K562 (cell line): ENCODE measurements at regions not wholly inside any gene's neighbourhood (a gene's known extent, or its start where the extent isn't known, plus 50 kb on each side); places are given as distances from the start of the nearest gene placed in this dataset.

Experiments used
- ATAC-seq: fragments of 200-7000 bp; cut with Tn5 transposase; 3 replicates; pipeline ENCODE4 v1.9.1; 2020; ENCODE audit warnings: moderate library complexity
- BruUV-seq: library from RNA; stranded (reverse); fragments of 400-500 nt; replicated peaks from 2 replicates; lab custom pipeline; 2021; lab: Mats Ljungman, UMichigan
- CTCF ChIA-PET: fragments of 300-600 bp; formaldehyde crosslinking; extraction: SDS; loops from one replicate; lab custom pipeline; 2021; ENCODE audit warnings: low intra/inter-chr PET ratio; lab: Yijun Ruan, JAX
- POLR2A ChIA-PET: fragments of 300-600, 350-650 bp; sonication (Branson Sonifier 250); formaldehyde crosslinking; extraction: SDS; loops from one replicate; lab custom pipeline; 2021; ENCODE audit warnings: antibody characterized with exemption, inconsistent platforms; lab: Yijun Ruan, JAX
- DNase-seq, 4 experiments: peaks; one replicate each; pipeline versions ENCODE4 v3.0.0 to v3.0.0-alpha.2; 2011 to 2018; ENCODE audit warnings: low spot score in 3 of 4, mixed read lengths in 3 of 4; ENCODE audit errors: extremely low read depth in 1 of 4
- FAIRE-seq: peaks from 2 replicates; lab custom pipeline; 2011; peaks lifted over from hg19 to GRCh38; lab: Jason Lieb, UNC
- H2AFZ ChIP-seq: 2 replicates; pipeline ENCODE4 v1.6.0; 2011; ENCODE audit warnings: low read depth, low read length, control low read depth, inconsistent platforms
- H3K27ac ChIP-seq: fragments of 200-600 bp; 3 replicates; pipeline ENCODE4 v1.8.0; 2011; ENCODE audit warnings: low read depth, mild to moderate bottlenecking, control low read depth, inconsistent platforms, low read length, moderate library complexity, mixed read lengths; ENCODE audit errors: extremely low read depth
- H3K27me3 ChIP-seq, 2 experiments: fragments of 300-600 bp in 1 of 2; 2 replicates in 1 of 2; 3 replicates in 1 of 2; pipeline versions ENCODE4 v1.6.0 to v1.8.0; 2011; ENCODE audit warnings: inconsistent platforms in 2 of 2, low read length in 2 of 2, mild to moderate bottlenecking in 1 of 2, mixed read lengths in 1 of 2, moderate library complexity in 1 of 2; ENCODE audit not compliant: control insufficient read depth in 2 of 2, insufficient read depth in 2 of 2
- H3K36me3 ChIP-seq: fragments of 300-600 bp; 3 replicates; pipeline ENCODE4 v1.8.0; 2011; ENCODE audit warnings: mild to moderate bottlenecking, low read length, inconsistent platforms; ENCODE audit not compliant: control insufficient read depth, insufficient read depth
- H3K4me1 ChIP-seq, 2 experiments: fragments of 200-600 bp in 1 of 2; replicated peaks in 1 of 2; 2 replicates in 1 of 2; 3 replicates in 1 of 2; pipeline versions ENCODE4 v1.5.1 to v1.8.0; 2011; ENCODE audit warnings: inconsistent platforms in 2 of 2, low read length in 2 of 2, mild to moderate bottlenecking in 1 of 2, mixed read lengths in 1 of 2, moderate library complexity in 1 of 2; ENCODE audit not compliant: control insufficient read depth in 2 of 2, insufficient read depth in 2 of 2
- H3K4me2 ChIP-seq: 2 replicates; pipeline ENCODE4 v1.6.1; 2011; ENCODE audit warnings: low read length, control low read depth, inconsistent platforms, mixed read lengths; ENCODE audit not compliant: insufficient read depth
- H3K4me3 ChIP-seq: fragments of 200-600 bp; sonication (generic), shearing (Covaris generic); 2 replicates; pipeline ENCODE4 v1.5.1; 2016; ENCODE audit warnings: control low read depth, inconsistent platforms
- H3K79me2 ChIP-seq: fragments of 200-600 bp; 3 replicates; pipeline ENCODE4 v1.8.0; 2011; ENCODE audit warnings: low read length, inconsistent platforms; ENCODE audit not compliant: control insufficient read depth, insufficient read depth
- H3K9ac ChIP-seq, 2 experiments: 2 replicates each; pipeline versions ENCODE4 v1.6.0 to v1.6.1; 2011; ENCODE audit warnings: low read depth in 2 of 2, low read length in 2 of 2, control low read depth in 1 of 2, inconsistent platforms in 1 of 2, mild to moderate bottlenecking in 1 of 2, mixed read lengths in 1 of 2; ENCODE audit not compliant: insufficient read depth in 1 of 2
- H3K9me1 ChIP-seq: one replicate; pipeline ENCODE4 v1.6.0; 2011; ENCODE audit warnings: inconsistent platforms, mild to moderate bottlenecking, low read length, moderate library complexity; ENCODE audit not compliant: control insufficient read depth, insufficient read depth
- H3K9me3 ChIP-seq: replicated peaks from 2 replicates; pipeline ENCODE4 v1.5.1; 2011; ENCODE audit warnings: low read depth, low read length, inconsistent platforms; ENCODE audit not compliant: control insufficient read depth, insufficient read depth
- H4K20me1 ChIP-seq: replicated peaks from 2 replicates; pipeline ENCODE4 v1.6.1; 2011; ENCODE audit warnings: low read length, inconsistent platforms, mixed read lengths; ENCODE audit not compliant: control insufficient read depth, insufficient read depth
- ARHGAP35 ChIP-seq: fragments of 450-650 bp; IDR thresholded peaks from 2 replicates; pipeline ENCODE4 v1.6.1; 2018; ENCODE audit not compliant: partially characterized antibody
- CBX8 ChIP-seq: fragments of 200-600 bp; sonication (generic); IDR thresholded peaks from 2 replicates; pipeline ENCODE4 v1.6.1; 2012; ENCODE audit warnings: borderline replicate concordance, mixed run types, low read depth, mild to moderate bottlenecking, moderate library complexity, mixed read lengths, low read length, control low read depth, inconsistent platforms; ENCODE audit not compliant: poor library complexity, severe bottlenecking; ENCODE audit errors: extremely low read depth
- FOXJ2 ChIP-seq: fragments of 200-800 bp; sonication (Bioruptor generic); IDR thresholded peaks from 2 replicates; pipeline ENCODE4 v1.6.1; 2016; ENCODE audit warnings: missing genetic modification characterization, missing compliant biosample characterization
- IRF2 ChIP-seq: sonication (generic); formaldehyde crosslinking; IDR thresholded peaks from 2 replicates; pipeline ENCODE4 v1.8.1; 2022; ENCODE audit warnings: mild to moderate bottlenecking, missing genetic modification reagents
- JUN ChIP-seq, 2 experiments: sonication (generic) in 1 of 2; formaldehyde crosslinking in 1 of 2; IDR thresholded peaks; 2 replicates each; pipeline versions ENCODE4 v1.6.1 to v1.8.0; 2012 to 2022; ENCODE audit warnings: borderline replicate concordance in 2 of 2, mild to moderate bottlenecking in 2 of 2, improper control_type of control experiment in 1 of 2, low read depth in 1 of 2, low read length in 1 of 2, missing genetic modification reagents in 1 of 2
- PCBP1 ChIP-seq: fragments of 200-400 bp; formaldehyde crosslinking; IDR thresholded peaks from 2 replicates; pipeline ENCODE4 v1.6.1; 2018; ENCODE audit warnings: mild to moderate bottlenecking, low read depth, low read length; ENCODE audit not compliant: poor library complexity, severe bottlenecking
- SREBF2 ChIP-seq: sonication (generic); formaldehyde crosslinking; IDR thresholded peaks from 2 replicates; pipeline ENCODE4 v1.4.0; 2020; ENCODE audit warnings: mild to moderate bottlenecking, missing genetic modification reagents
- SUPT5H ChIP-seq: fragments of 450-650 bp; IDR thresholded peaks from 2 replicates; pipeline ENCODE4 v1.6.1; 2016
- ZC3H11A ChIP-seq: IDR thresholded peaks from 2 replicates; pipeline ENCODE4 v1.6.1; 2012; ENCODE audit warnings: low read depth, low read length, improper control_type of control experiment
- ZFPM2 ChIP-seq: fragments of 250-450 bp; sonication (Bioruptor Pico); IDR thresholded peaks from 2 replicates; pipeline ENCODE4 v1.5.1; 2022; ENCODE audit warnings: mild to moderate bottlenecking
- ZKSCAN8 ChIP-seq: fragments of 200-800 bp; sonication (Bioruptor generic); IDR thresholded peaks from 2 replicates; pipeline ENCODE4 v1.6.1; 2016; ENCODE audit warnings: missing genetic modification characterization, missing compliant biosample characterization
- ZNF121 ChIP-seq: sonication (generic); formaldehyde crosslinking; conservative IDR thresholded peaks from 2 replicates; pipeline ENCODE4 v1.8.0; 2022; ENCODE audit warnings: missing genetic modification reagents
- ZNF197 ChIP-seq: fragments of 200-800 bp; sonication (Bioruptor generic); IDR thresholded peaks from 2 replicates; pipeline ENCODE4 v1.6.1; 2016; ENCODE audit warnings: low read depth, missing genetic modification characterization, missing compliant biosample characterization
- ZNF3 ChIP-seq: fragments of 250-450 bp; sonication (Bioruptor Pico); IDR thresholded peaks from 2 replicates; pipeline ENCODE4 v1.5.0; 2021; ENCODE audit warnings: mild to moderate bottlenecking, moderate library complexity
- WGBS: fragments of 100-300 bp; shearing (Covaris generic); methylation state at CpG from one replicate; pipeline ENCODE4 v1.1.6; 2016; ENCODE audit warnings: low coverage, mixed read lengths; ENCODE audit not compliant: insufficient coverage; ENCODE audit errors: missing lambda C conversion rate; 5-methylcytosine and 5-hydroxymethylcytosine counted together
- in situ Hi-C: fragments of 300-500 bp; cut with MboI; formaldehyde crosslinking; loops from 4 replicates; pipeline ENCODE4 v1.15.0; 2018; ENCODE audit warnings: inconsistent platforms, mixed read lengths
- intact Hi-C: fragments of 100-400 bp; cut with micrococcal nuclease; formaldehyde crosslinking; loops from 2 replicates; pipeline ENCODE4 v1.14.2; 2022
- TF ChIP-seq, protein P1 (sequence below): fragments of 450-650 bp; IDR thresholded peaks from 2 replicates; pipeline ENCODE4 v1.6.1; 2016; ENCODE audit warnings: mild to moderate bottlenecking
- TF ChIP-seq, protein P2 (sequence below): sonication (generic); formaldehyde crosslinking; IDR thresholded peaks from 2 replicates; pipeline ENCODE4 v1.8.0; 2023; ENCODE audit warnings: mild to moderate bottlenecking, missing genetic modification reagents
- TF ChIP-seq, protein P3 (sequence below): fragments of 150-350 bp; IDR thresholded peaks from 2 replicates; pipeline ENCODE4 v1.6.1; 2014; ENCODE audit warnings: low read depth, mild to moderate bottlenecking, low read length, borderline replicate concordance

DNA sequence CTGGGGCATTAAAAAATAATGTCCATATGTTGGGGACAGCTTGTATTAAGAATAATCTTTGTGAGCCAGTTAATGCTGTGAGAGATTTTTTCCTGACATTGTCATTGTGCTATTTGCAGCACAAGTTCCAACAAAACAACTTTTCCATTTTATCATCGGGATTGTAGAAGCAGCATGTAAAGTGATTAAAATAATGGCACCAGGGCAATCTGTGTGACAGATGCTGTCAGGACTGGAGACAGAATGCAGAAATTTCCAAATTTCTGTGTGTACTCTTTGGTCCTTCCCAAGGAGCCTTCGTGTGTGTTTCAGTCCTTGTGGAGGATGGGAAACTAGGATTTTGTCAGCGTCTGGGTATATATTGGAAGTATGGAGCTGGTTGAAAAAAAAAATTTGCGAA, 101.5 kb upstream of the LIMCH1 start:
- Histone ChIP-seq H3K9ac (no peak overlapping the region), H3K4me3 (no peak overlapping the region), H3K9me3 (no peaks in the 10 kb centered on the region), H3K4me2 (no peak overlapping the region), H3K4me1 (no peaks in the 10 kb centered on the region), H4K20me1 (no peaks in the 10 kb centered on the region), H3K79me2 (no peaks in the 10 kb centered on the region), H3K36me3 (no peaks in the 10 kb centered on the region), H3K27ac (no peak overlapping the region), H3K9me1 (no peaks in the 10 kb centered on the region), H3K27me3 (no peaks in the 10 kb centered on the region), H2AFZ (no peak overlapping the region)
- POLR2A ChIA-PET, result no interaction called here
- in situ Hi-C loops (no loop called here), intact Hi-C loops (no loop called here)
- FAIRE-seq (no peak), DNase-seq (no peak), ATAC-seq (no peak)
- BruUV-seq, result no TSS peak
- 0% methylated on average over 4 of the region's 4 CpGs for WGBS
- CTCF ChIA-PET, result no interaction called here
- no peak for TF ChIP-seq IRF2
- no peak for TF ChIP-seq ZNF121 (CRISPR knock-in tag)
- no peak for TF ChIP-seq ARHGAP35
- TF ChIP-seq FOXJ2, result no peak
- TF ChIP-seq, protein P1, sequence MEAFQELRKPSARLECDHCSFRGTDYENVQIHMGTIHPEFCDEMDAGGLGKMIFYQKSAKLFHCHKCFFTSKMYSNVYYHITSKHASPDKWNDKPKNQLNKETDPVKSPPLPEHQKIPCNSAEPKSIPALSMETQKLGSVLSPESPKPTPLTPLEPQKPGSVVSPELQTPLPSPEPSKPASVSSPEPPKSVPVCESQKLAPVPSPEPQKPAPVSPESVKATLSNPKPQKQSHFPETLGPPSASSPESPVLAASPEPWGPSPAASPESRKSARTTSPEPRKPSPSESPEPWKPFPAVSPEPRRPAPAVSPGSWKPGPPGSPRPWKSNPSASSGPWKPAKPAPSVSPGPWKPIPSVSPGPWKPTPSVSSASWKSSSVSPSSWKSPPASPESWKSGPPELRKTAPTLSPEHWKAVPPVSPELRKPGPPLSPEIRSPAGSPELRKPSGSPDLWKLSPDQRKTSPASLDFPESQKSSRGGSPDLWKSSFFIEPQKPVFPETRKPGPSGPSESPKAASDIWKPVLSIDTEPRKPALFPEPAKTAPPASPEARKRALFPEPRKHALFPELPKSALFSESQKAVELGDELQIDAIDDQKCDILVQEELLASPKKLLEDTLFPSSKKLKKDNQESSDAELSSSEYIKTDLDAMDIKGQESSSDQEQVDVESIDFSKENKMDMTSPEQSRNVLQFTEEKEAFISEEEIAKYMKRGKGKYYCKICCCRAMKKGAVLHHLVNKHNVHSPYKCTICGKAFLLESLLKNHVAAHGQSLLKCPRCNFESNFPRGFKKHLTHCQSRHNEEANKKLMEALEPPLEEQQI, result no peak
- TF ChIP-seq, protein P2, sequence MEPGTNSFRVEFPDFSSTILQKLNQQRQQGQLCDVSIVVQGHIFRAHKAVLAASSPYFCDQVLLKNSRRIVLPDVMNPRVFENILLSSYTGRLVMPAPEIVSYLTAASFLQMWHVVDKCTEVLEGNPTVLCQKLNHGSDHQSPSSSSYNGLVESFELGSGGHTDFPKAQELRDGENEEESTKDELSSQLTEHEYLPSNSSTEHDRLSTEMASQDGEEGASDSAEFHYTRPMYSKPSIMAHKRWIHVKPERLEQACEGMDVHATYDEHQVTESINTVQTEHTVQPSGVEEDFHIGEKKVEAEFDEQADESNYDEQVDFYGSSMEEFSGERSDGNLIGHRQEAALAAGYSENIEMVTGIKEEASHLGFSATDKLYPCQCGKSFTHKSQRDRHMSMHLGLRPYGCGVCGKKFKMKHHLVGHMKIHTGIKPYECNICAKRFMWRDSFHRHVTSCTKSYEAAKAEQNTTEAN, result no peak
- TF ChIP-seq SUPT5H, result no peak
- TF ChIP-seq PCBP1, result no peak
- no peak for TF ChIP-seq JUN (IDR thresholded peaks at IDR 0.05; ENCODE audit: borderline replicate concordance, low read depth, low read length)
- no peak for TF ChIP-seq JUN (CRISPR knock-in tag; IDR thresholded peaks at IDR 0.05; ENCODE audit: borderline replicate concordance)
- no peak for TF ChIP-seq SREBF2 (CRISPR knock-in tag)
- TF ChIP-seq ZKSCAN8 (CRISPR knock-in tag), result no peak
- TF ChIP-seq ZNF197 (CRISPR knock-in tag), result no peak
- no peak for TF ChIP-seq CBX8
- no peak for TF ChIP-seq ZNF3
- no peak for TF ChIP-seq ZFPM2 (CRISPR knock-in tag)
- TF ChIP-seq ZC3H11A, result no peak
- TF ChIP-seq, protein P3, sequence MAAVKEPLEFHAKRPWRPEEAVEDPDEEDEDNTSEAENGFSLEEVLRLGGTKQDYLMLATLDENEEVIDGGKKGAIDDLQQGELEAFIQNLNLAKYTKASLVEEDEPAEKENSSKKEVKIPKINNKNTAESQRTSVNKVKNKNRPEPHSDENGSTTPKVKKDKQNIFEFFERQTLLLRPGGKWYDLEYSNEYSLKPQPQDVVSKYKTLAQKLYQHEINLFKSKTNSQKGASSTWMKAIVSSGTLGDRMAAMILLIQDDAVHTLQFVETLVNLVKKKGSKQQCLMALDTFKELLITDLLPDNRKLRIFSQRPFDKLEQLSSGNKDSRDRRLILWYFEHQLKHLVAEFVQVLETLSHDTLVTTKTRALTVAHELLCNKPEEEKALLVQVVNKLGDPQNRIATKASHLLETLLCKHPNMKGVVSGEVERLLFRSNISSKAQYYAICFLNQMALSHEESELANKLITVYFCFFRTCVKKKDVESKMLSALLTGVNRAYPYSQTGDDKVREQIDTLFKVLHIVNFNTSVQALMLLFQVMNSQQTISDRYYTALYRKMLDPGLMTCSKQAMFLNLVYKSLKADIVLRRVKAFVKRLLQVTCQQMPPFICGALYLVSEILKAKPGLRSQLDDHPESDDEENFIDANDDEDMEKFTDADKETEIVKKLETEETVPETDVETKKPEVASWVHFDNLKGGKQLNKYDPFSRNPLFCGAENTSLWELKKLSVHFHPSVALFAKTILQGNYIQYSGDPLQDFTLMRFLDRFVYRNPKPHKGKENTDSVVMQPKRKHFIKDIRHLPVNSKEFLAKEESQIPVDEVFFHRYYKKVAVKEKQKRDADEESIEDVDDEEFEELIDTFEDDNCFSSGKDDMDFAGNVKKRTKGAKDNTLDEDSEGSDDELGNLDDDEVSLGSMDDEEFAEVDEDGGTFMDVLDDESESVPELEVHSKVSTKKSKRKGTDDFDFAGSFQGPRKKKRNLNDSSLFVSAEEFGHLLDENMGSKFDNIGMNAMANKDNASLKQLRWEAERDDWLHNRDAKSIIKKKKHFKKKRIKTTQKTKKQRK, result no peak
